Vagina (tissue), 2 donors: ENCODE measurements at regions not wholly inside any gene's neighbourhood (a gene's known extent, or its start where the extent isn't known, plus 50 kb on each side); places are given as distances from the start of the nearest gene placed in this dataset.

Source experiments
- POLR2A ChIP-seq, 2 donors: fragments of 450-650 bp; IDR thresholded peaks; one replicate each; pipeline ENCODE4 v1.6.1; 2017; ENCODE audit warnings: antibody characterized with exemption in 2 of 2, mild to moderate bottlenecking in 2 of 2, moderate library complexity in 2 of 2
- POLR2AphosphoS5 ChIP-seq, 2 donors: sonication (generic); formaldehyde crosslinking; IDR thresholded peaks; one replicate each; pipeline ENCODE4 v1.9.0; 2017; ENCODE audit warnings: antibody characterized with exemption in 2 of 2, mild to moderate bottlenecking in 2 of 2, low read depth in 1 of 2; ENCODE audit not compliant: insufficient read depth in 1 of 2
- TF ChIP-seq, protein P1 (sequence below), 3 experiments: fragments of 450-650 bp in 2 of 3; fragments of 200-600 bp in 1 of 3; sonication (generic) in 1 of 3; IDR thresholded peaks; one replicate each; pipeline ENCODE4 v1.5.1; 2017 to 2019; ENCODE audit warnings: antibody characterized with exemption in 3 of 3, mild to moderate bottlenecking in 2 of 3, moderate library complexity in 2 of 3

DNA sequence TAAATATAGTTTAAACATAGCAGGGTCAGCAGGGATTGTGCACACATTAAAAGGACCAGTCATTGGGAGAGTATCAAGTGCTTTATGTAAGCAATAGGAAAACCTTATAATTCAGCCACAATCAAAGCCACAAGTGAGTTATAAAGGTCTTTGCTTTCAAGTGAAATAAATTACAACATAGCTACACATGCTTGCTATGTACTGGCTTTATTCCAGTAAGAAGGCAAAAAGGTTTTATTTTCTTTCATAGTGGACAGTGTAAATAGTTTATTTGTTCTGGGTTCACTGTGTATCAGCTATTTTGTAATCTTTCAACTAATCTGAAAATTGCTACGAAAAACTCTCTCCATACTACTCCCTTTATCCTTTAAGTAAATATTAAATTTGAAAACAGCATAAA, 691.4 kb downstream of the PCDH7 start:
- no peak for TF ChIP-seq POLR2A (IDR thresholded peaks at IDR 0.05)
- TF ChIP-seq, protein P1, sequence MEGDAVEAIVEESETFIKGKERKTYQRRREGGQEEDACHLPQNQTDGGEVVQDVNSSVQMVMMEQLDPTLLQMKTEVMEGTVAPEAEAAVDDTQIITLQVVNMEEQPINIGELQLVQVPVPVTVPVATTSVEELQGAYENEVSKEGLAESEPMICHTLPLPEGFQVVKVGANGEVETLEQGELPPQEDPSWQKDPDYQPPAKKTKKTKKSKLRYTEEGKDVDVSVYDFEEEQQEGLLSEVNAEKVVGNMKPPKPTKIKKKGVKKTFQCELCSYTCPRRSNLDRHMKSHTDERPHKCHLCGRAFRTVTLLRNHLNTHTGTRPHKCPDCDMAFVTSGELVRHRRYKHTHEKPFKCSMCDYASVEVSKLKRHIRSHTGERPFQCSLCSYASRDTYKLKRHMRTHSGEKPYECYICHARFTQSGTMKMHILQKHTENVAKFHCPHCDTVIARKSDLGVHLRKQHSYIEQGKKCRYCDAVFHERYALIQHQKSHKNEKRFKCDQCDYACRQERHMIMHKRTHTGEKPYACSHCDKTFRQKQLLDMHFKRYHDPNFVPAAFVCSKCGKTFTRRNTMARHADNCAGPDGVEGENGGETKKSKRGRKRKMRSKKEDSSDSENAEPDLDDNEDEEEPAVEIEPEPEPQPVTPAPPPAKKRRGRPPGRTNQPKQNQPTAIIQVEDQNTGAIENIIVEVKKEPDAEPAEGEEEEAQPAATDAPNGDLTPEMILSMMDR (IDR thresholded peaks at IDR 0.05), result no peak
- no peak for TF ChIP-seq POLR2AphosphoS5 (IDR thresholded peaks at IDR 0.05; ENCODE audit: insufficient read depth in 1 of 2, low read depth in 1 of 2)
